A549 (cell line): ENCODE measurements at regions not wholly inside any gene's neighbourhood (a gene's known extent, or its start where the extent isn't known, plus 50 kb on each side); places are given as distances from the start of the nearest gene placed in this dataset.
"Not testable (repeated sequence)": the region's sequence is repeated elsewhere in the genome, so short reads cannot be mapped to it uniquely, and the experiment has no call there.

Experiments used
- ATAC-seq, 2 experiments: fragments of 200-7000 bp in 1 of 2; fragments of >200 bp in 1 of 2; cut with Nextera tagmentation in 1 of 2; cut with Tn5 transposase in 1 of 2; 3 replicates each; pipeline versions ENCODE4 v1.8.0 to v1.9.1; 2018 to 2020; ENCODE audit warnings: mild to moderate bottlenecking in 1 of 2, moderate library complexity in 1 of 2
- CTCF ChIA-PET: fragments of 300-600 bp; sonication (Branson Sonifier 250); formaldehyde crosslinking; extraction: SDS; loops from one replicate; lab custom pipeline; 2021; ENCODE audit warnings: antibody characterized with exemption, inconsistent platforms; lab: Yijun Ruan, JAX
- POLR2A ChIA-PET: fragments of 350-600 bp; formaldehyde crosslinking; extraction: SDS; loops from one replicate; lab custom pipeline; 2021; ENCODE audit warnings: antibody characterized with exemption, inconsistent platforms; lab: Yijun Ruan, JAX
- DNase-seq, 2 experiments: peaks; one replicate each; pipeline versions ENCODE4 v3.0.0 to v3.0.0-alpha.2; 2011 to 2016; ENCODE audit warnings: low read depth in 1 of 2, low spot score in 1 of 2
- FAIRE-seq: peaks from 2 replicates; lab custom pipeline; 2011; peaks lifted over from hg19 to GRCh38; lab: Jason Lieb, UNC
- H3K27ac ChIP-seq, 2 experiments: fragments of >200 bp; sonication (Bioruptor Twin); formaldehyde crosslinking; 3 replicates each; pipeline ENCODE4 v1.5.1; 2016 to 2017
- H3K4me1 ChIP-seq: fragments of >200 bp; sonication (Bioruptor Twin); formaldehyde crosslinking; 3 replicates; pipeline ENCODE4 v1.6.1; 2016
- H3K4me2 ChIP-seq: fragments of >200 bp; sonication (Bioruptor Twin); formaldehyde crosslinking; 3 replicates; pipeline ENCODE4 v1.6.1; 2016
- H3K4me3 ChIP-seq: fragments of >200 bp; sonication (Bioruptor Twin); formaldehyde crosslinking; 3 replicates; pipeline ENCODE4 v1.5.1; 2016
- H3K9me3 ChIP-seq: fragments of >200 bp; sonication (Bioruptor Twin); formaldehyde crosslinking; 3 replicates; pipeline ENCODE4 v1.6.1; 2016
- ATOH8 ChIP-seq: fragments of 250-450 bp; sonication (Bioruptor Pico); IDR thresholded peaks from 2 replicates; pipeline ENCODE4 v1.5.0; 2020; ENCODE audit warnings: low read depth, mild to moderate bottlenecking, moderate library complexity
- BHLHE40 ChIP-seq: IDR thresholded peaks from 2 replicates; pipeline ENCODE4 v1.6.1; 2012; ENCODE audit warnings: low read depth, low read length, inconsistent platforms
- EHF ChIP-seq: fragments of 250-450 bp; sonication (Bioruptor Pico); IDR thresholded peaks from 2 replicates; pipeline ENCODE4 v1.5.0; 2020; ENCODE audit warnings: mild to moderate bottlenecking
- EHMT2 ChIP-seq: fragments of 200-600 bp; sonication (generic); IDR thresholded peaks from 2 replicates; pipeline ENCODE4 v1.6.1; 2016; ENCODE audit warnings: antibody characterized with exemption, low read depth, mild to moderate bottlenecking, moderate library complexity
- FOSL2 ChIP-seq, 2 experiments: fragments of 450-650 bp in 1 of 2; fragments of >200 bp in 1 of 2; sonication (Bioruptor Twin) in 1 of 2; formaldehyde crosslinking; IDR thresholded peaks; 2 replicates each; pipeline versions ENCODE4 v1.5.0 to v1.6.1; 2016 to 2020; ENCODE audit warnings: mild to moderate bottlenecking in 1 of 2, moderate library complexity in 1 of 2
- HES2 ChIP-seq: fragments of >200 bp; sonication (Bioruptor Twin); formaldehyde crosslinking; IDR thresholded peaks from 2 replicates; pipeline ENCODE4 v1.6.1; 2016
- HOXA7 ChIP-seq: fragments of 250-450 bp; sonication (Bioruptor Pico); IDR thresholded peaks from 2 replicates; pipeline ENCODE4 v1.5.0; 2020; ENCODE audit warnings: mild to moderate bottlenecking, moderate library complexity
- HOXB13 ChIP-seq: fragments of 250-450 bp; sonication (Bioruptor Pico); IDR thresholded peaks from 2 replicates; pipeline ENCODE4 v1.5.0; 2020; ENCODE audit warnings: low read depth, mild to moderate bottlenecking, moderate library complexity
- KDM1A ChIP-seq: fragments of 200-600 bp; sonication (generic); IDR thresholded peaks from 2 replicates; pipeline ENCODE4 v1.6.1; 2016; ENCODE audit warnings: low read depth, mild to moderate bottlenecking
- MAX ChIP-seq: IDR thresholded peaks from 2 replicates; pipeline ENCODE4 v1.6.1; 2012
- MYC ChIP-seq: IDR thresholded peaks from 2 replicates; pipeline ENCODE4 v1.6.1; 2012; ENCODE audit warnings: mild to moderate bottlenecking, inconsistent platforms, low read length, improper control_type of control experiment, borderline replicate concordance
- PHF8 ChIP-seq: fragments of 200-600 bp; sonication (generic); IDR thresholded peaks from 2 replicates; pipeline ENCODE4 v1.6.1; 2016; ENCODE audit warnings: low read depth, mild to moderate bottlenecking, antibody characterized with exemption, moderate library complexity, borderline replicate concordance
- RARB ChIP-seq: fragments of 250-450 bp; sonication (Bioruptor Pico); IDR thresholded peaks from 2 replicates; pipeline ENCODE4 v1.8.0; 2021; ENCODE audit warnings: mild to moderate bottlenecking, moderate library complexity
- REST ChIP-seq: fragments of 200-600 bp; sonication (generic); IDR thresholded peaks from 2 replicates; pipeline ENCODE4 v1.6.1; 2016; ENCODE audit warnings: antibody characterized with exemption, mild to moderate bottlenecking, moderate library complexity
- RFX5 ChIP-seq: fragments of 450-650 bp; IDR thresholded peaks from 2 replicates; pipeline ENCODE4 v1.7.1; 2014; ENCODE audit warnings: antibody characterized with exemption, mild to moderate bottlenecking, moderate library complexity
- SMC3 ChIP-seq: fragments of >200 bp; sonication (Bioruptor Twin); formaldehyde crosslinking; IDR thresholded peaks from 3 replicates; pipeline ENCODE4 v1.6.1; 2018; ENCODE audit warnings: inconsistent platforms
- USF2 ChIP-seq: fragments of 450-650 bp; IDR thresholded peaks from 2 replicates; pipeline ENCODE4 v1.6.1; 2014; ENCODE audit warnings: antibody characterized with exemption
- ZFP36 ChIP-seq: fragments of 450-650 bp; IDR thresholded peaks from 2 replicates; pipeline ENCODE4 v1.6.1; 2014; ENCODE audit warnings: borderline replicate concordance; ENCODE audit not compliant: partially characterized antibody
- ZSCAN20 ChIP-seq: fragments of 250-450 bp; sonication (Bioruptor Pico); IDR thresholded peaks from 2 replicates; pipeline ENCODE4 v1.8.0; 2022; ENCODE audit warnings: mild to moderate bottlenecking, moderate library complexity
- WGBS: methylation state at CpG from one replicate; pipeline ENCODE4 v1.1.6; 2017; ENCODE audit errors: missing lambda C conversion rate; 5-methylcytosine and 5-hydroxymethylcytosine counted together

GRCh38 chr10:52394246-52394645 lies 80.2 kb downstream of the DKK1 start:
- H3K9me3 ChIP-seq, result no peaks in the 10 kb centered on the region

GRCh38 chr10:52400562-52400961 lies 86.5 kb downstream of the DKK1 start:
- no peak for ATAC-seq
- FAIRE-seq, result no peak

More at GRCh38 chr10:52394246-52394645, 80.2 kb downstream of the DKK1 start:
- no peak for TF ChIP-seq HOXA7 (CRISPR knock-in tag)
- TF ChIP-seq KDM1A, result no peak
- TF ChIP-seq USF2, result no peak
- TF ChIP-seq HES2, result no peak
- TF ChIP-seq PHF8, result no peak
- no peak for TF ChIP-seq RFX5
- no peak for TF ChIP-seq BHLHE40
- TF ChIP-seq MYC, result no peak
- TF ChIP-seq, all 56 proteins: peak for 0
- Histone ChIP-seq H3K4me3 (no peak overlapping the region), H3K4me1 (no peaks in the 10 kb centered on the region), H3K4me2 (no peak overlapping the region), H3K27ac (no peak overlapping the region)
- DNase-seq (no peak), FAIRE-seq (no peak), ATAC-seq (no peak)
- POLR2A ChIA-PET, result no interaction called here
- CTCF ChIA-PET, result no interaction called here
- WGBS, result 94% methylated on average over 1 of the region's 1 CpG

GRCh38 chr10:52403801-52404200 lies 89.7 kb downstream of the DKK1 start:
- CTCF ChIA-PET, H3K4me1 ChIP-seq, H3K4me3 ChIP-seq, ATAC-seq, H3K4me2 ChIP-seq, H3K27ac ChIP-seq, FAIRE-seq, H3K9me3 ChIP-seq, DNase-seq, POLR2A ChIA-PET: not testable (repeated sequence)
- 66% methylated on average over 3 of the region's 3 CpGs for WGBS

More at GRCh38 chr10:52400562-52400961, 86.5 kb downstream of the DKK1 start:
- peak in 1 of 2 experiments; percentile 12 for DNase-seq
- CTCF ChIA-PET, result interaction anchor here (0.7 to 1.5 kb wide), 3 partner anchors 9 to 87 kb away, joined by 3 to 4 read pairs (median 3); partner anchors contain the start of gene DKK1
- no peak for TF ChIP-seq MAX
- TF ChIP-seq SMC3, result no peak
- no peak for TF ChIP-seq RARB
- TF ChIP-seq EHF (CRISPR knock-in tag), result no peak
- TF ChIP-seq ZFP36, result peak; percentile 42
- Histone ChIP-seq H3K4me2 (no peak overlapping the region), H3K27ac (no peak overlapping the region), H3K4me3 (no peak overlapping the region), H3K4me1 (no peaks in the 10 kb centered on the region), H3K9me3 (0 out of 3 replicates have a peak, but pooled peaks cover 6% of the 10 kb centered on the region)
- POLR2A ChIA-PET, result no interaction called here
- WGBS, result 68% methylated on average over 1 of the region's 1 CpG

GRCh38 chr10:52409195-52409594 lies 95.1 kb downstream of the DKK1 start:
- Histone ChIP-seq H3K9me3 (no peaks in the 10 kb centered on the region; the same call in 2 of the 3 replicates), H3K4me2 (no peak overlapping the region), H3K27ac (no peak overlapping the region), H3K4me1 (no peaks in the 10 kb centered on the region), H3K4me3 (no peak overlapping the region)
- CTCF ChIA-PET, result interaction anchor here (1.5 kb wide), 1 partner anchor 9 kb away, joined by 4 read pairs; no protein-coding TSS in a partner anchor
- FAIRE-seq, result no peak
- POLR2A ChIA-PET, result no interaction called here
- no peak for ATAC-seq
- DNase-seq, result no peak
- 83% methylated on average over 2 of the region's 2 CpGs for WGBS
- no peak for TF ChIP-seq EHMT2
- no peak for TF ChIP-seq FOSL2 (IDR thresholded peaks at IDR 0.05)
- TF ChIP-seq FOSL2 (CRISPR knock-in tag; IDR thresholded peaks at IDR 0.05), result no peak
- no peak for TF ChIP-seq HOXB13 (CRISPR knock-in tag)
- no peak for TF ChIP-seq USF2
- no peak for TF ChIP-seq REST
- no peak for TF ChIP-seq ATOH8 (CRISPR knock-in tag)
- TF ChIP-seq PHF8, result no peak
- no peak for TF ChIP-seq KDM1A
- no peak for TF ChIP-seq ZSCAN20 (CRISPR knock-in tag)
- TF ChIP-seq MAX, result no peak
